Forelimb muscle (tissue), 1 donor: ENCODE measurements at regions not wholly inside any gene's neighbourhood (a gene's known extent, or its start where the extent isn't known, plus 50 kb on each side); places are given as distances from the start of the nearest gene placed in this dataset.

Experiments
- DNase-seq: peaks from one replicate; pipeline ENCODE4 v3.0.0-alpha.2; 2013; ENCODE audit warnings: low read depth

DNA sequence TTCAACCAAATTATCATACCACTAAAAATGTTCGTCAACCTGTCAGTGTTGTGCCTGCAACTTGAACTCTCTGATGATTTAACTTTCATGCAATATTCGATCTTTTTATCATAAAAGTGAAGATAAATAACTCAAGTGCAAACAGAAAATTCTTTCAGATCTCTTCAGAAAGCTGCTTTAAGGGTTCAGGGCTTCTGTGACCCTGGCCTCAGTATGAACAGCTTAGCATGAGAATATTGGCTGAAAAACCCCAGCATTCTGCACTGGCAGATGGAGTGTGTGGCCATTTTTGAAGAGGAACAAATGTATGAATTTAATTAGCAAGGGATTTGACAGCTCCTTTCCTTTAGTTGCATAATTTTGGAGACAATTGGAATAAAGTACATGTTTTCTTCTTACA lies 851.4 kb upstream of the SOX11 start:
- DNase-seq = no peak

DNA sequence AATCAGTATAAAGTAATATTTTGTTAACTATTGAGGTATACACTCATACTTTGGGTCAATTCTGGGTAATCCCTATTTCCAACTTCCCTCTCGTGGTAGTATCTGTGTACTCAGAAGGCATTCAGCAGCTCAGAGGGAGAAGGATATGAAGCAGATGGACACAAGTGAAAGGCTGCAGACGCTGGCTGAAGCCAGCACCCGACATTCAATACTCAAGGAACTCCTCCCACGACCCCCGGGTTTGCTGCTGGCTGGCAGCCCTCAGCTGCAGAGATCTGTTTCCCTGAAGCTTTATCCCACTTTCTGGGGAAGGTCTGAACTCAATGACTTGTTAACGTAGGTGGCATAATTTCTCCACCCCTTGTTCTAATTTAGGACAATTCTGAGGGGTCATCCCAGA lies 847.3 kb upstream of the SOX11 start:
- DNase-seq = no peak

DNA sequence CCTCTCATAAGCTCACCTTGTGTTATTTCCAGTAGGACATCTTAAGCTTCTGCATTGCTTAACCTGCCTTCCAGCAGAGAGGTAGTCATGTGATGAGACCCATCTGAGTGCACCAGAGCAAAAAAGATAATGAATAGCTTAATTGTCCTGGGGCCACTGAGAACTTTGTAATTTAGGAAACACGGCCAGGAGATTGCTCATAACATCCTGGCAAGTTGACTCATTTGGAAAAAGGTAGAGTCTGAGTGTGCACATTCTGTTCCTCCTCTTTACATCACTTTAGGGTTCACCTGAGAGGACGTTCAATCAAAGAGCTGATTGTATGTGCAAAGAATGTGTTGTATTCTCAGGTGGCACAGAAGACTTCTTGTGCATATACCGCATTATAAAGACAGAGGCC lies 830.2 kb upstream of the SOX11 start:
- DNase-seq = no peak

DNA sequence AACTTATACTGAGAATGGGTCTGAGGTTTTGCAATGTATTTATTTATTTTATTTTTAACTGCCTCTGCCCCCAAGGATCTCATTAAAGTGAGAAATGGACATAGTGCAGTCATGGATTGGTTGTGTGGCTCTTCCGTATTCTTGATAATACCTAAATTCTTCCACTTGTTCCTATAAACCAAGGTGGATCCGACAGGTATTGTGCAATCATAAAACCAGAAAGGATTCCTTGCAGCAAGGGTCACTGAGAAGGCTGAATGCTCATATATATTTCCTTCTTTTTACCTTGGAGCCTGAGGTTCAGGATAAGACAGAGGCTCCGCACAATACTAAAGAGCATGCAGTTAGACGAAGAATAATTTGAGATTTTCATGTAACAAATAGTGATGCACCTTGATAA lies 826.0 kb upstream of the SOX11 start:
- no peak for DNase-seq

DNA sequence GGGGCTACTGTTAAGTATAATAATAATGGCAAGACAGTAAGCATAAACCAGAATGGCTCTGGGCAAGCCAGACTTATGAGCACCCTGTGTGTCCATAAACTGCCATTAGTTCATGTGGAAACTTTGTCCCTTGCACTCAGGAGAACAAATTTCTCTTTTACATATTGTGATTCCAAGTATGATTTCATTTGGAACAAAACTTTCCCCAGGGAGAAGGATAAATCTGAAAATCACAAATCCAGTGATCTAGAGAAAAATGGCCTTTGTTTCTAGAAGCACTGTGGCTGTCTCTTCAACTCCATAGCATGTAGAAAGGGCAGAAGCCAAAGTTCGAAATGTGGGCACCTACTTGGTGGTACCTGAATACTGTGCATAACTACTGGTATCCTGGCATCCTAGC lies 823.7 kb upstream of the SOX11 start:
- no peak for DNase-seq

DNA sequence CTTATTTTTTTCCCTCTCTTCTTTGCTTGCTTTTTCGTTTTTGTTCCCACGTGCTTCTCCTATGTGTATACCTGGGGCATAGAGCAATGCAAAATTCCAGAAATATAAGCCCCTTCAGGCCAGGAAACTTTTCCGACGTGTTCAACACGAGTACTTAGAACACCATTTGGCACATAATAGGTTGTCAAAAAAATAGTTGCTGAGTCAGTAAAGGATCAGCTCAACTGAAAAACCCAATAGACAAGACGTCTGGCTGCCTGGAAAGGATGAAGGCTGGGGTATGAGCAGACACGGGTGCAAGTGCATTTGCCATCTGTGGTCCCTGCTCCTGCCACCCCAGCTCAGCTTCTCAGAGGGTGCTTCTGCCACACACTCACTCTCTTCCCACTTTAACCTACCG lies 823.0 kb upstream of the SOX11 start:
- DNase-seq = no peak

DNA sequence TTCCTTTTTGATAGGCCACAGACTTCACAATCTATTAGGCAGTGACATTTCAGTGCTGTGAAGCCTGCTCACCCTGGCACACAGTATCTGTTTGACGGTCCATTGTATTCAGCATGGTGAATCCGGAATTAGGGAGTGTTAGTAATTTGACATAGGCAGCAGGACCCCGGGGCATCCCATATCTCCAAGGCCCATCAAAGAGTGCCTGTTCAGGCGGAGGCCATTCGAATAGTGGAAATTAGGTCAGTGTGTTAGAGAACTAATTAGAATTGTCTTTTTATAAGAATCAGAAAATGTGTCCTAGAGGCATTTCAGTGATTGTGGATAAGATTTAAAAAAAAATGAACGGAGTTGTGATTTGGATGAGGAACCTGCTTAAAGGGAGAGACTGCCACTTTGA lies 818.8 kb upstream of the SOX11 start:
- DNase-seq = no peak

DNA sequence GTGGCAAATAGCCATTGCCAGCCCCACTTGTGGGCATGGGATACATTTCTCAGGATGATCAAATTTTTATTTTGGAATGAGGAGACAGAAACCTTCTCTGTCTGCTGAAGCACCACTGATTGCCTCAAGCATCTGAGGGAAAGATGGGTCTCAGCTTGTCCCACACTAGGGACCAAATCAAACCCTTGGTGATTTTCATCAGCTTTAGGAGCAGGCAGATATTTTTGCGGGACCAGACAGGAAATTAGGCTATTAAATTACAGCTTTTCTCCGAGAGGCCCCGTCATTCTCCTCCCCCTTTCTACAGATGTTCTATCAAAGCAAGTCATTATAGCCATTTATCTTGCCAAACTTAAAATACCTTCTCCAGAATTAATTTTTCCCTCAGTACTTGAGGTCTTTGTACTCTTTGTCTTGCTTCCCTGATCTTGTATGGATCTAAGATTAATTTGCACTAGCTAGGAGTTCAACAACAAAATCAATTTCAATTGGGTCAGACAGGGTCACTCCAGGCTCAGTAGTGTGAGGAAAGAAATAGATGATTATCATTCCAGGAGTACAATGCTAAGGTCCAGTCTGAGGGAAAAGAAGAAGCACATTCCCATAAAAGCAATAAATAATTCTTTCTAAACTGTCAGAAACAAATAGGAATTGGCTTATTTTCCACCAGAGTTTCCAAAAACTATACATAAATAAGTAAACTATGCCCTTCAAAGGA lies 818.1 kb upstream of the SOX11 start:
- no peak for DNase-seq

DNA sequence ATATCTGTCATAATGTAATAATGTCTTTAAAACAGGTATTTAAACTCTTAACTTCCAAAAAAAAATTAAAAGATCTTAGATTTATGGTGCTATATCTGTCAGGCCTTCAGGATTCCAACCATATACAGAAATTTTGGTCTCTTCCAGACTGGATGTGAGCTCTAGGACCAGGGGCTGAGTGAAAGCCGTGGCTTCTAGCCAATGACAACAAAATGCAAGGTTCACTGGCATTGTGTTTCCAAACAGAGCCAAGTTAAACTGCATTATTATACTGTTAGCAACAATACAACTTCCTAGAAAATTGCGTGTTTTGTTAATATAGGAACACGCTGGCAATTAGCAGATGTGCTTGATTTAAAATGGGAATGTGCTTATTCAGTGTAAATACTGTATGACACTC lies 809.8 kb upstream of the SOX11 start:
- no peak for DNase-seq

DNA sequence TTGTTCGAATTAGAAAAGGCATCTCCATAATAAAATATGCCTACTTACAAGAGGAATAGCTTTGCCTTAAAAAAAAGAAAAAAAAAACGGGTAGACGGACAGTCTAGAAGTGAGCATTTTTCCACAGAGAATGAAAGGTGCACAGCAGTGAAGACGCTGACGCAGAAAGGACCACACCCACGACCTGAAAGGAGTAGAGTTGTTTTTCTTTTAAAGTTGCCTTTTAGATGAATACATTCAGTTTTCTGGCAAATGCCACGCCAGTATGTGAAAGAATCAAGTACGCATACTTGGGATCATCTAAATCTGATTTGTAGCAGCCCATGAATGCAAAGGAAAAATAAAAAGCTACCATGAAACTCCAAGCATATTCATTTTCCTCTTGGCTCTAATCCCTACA lies 809.2 kb upstream of the SOX11 start:
- DNase-seq = no peak

DNA sequence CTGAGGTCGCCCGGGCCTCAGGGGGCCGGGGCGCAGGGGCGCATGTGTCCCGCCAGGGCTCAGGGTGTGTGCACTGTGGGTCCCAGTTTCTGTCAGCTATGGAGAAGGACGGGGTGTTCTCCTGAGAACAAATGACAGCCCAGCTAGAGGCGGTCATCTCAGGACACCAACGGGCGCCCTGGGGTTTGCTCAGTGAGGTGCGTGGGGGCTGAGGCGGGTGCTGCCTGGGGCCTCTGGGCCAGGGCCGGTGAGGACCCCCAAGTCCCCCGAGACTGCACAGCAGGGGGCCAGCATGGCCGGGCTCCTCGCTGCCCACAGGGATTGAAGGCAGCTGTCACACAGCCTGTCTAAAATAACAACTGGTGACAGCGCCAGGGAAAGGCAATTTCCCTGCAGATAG lies 808.8 kb upstream of the SOX11 start:
- DNase-seq = no peak

DNA sequence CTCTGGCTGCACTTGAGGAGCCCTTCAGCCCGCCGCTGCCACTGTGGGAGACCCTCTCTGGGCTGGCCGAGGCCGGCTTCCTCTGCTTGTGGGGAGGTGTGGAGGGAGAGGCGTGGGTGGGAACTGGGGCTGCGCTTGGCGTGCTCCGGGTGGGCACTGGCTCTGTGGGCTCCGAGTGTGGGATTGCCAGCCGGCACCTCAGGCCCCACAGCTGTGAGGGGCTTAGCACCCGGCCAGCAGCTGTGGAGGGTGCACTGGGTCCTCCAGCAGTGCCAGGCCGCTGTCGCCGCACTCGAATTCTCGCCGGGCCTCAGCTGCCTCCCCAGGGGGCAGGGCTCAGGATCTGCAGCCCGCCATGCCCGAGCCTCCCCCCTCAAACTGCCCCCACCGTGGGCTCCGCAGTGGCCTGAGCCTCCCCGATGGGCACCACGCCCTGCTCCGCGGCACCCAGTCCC lies 808.0 kb upstream of the SOX11 start:
- no peak for DNase-seq

DNA sequence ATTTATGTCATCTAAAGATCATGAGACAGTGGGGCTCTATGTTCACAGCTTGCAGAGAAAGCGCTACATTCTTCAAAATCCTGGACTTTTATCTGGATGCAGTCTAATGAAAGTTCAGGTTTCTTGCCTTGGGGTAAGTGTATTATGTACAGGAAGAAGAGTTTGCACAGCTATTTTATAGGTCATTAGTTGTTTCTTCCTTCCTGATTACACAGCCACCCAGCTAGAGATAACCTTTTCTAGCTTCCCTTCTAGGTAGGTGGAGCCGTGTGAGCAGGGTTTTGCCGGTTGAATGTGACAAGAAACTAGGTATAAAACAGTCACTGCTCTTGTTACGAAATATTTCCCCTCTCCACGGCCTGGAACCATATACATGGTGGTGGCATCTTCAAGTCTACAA lies 800.8 kb upstream of the SOX11 start:
- no peak for DNase-seq

DNA sequence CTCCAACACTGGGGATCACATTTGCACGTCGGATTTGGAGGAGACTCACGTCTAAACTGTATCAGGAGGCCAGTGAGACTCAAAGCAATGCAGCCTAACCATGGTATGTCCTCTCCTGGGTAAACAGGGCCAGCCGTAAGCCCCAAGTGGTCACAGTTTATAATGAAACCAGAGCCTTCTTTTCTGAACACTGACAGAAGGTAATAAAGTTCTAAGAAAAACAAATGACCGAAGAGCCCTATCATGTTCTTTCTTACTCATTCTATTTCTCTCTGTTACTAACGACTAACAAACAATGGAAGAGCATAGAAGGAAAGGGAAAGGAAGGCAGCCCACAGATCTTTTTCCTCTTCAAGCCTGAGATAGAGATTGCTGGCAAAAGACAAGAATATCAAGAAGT lies 796.8 kb upstream of the SOX11 start:
- no peak for DNase-seq

DNA sequence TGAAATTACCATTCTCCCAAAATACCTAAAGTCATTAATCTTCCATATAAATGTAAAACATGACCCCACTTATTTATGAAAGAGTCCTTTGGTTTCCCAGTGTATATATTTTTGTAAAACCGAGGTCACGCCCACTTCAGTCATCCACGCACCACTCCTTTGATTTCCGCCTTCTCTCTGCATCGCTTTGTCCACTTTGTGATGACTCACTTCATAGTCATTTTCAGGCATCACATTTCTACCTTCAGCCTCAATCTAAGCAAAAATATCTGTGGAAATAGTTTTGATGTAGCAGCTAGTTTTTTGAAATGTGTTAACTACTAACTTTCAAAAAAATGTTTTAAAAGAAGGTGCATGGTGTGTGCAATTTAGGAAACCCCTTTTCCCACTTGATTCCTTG lies 793.5 kb upstream of the SOX11 start:
- no peak for DNase-seq

DNA sequence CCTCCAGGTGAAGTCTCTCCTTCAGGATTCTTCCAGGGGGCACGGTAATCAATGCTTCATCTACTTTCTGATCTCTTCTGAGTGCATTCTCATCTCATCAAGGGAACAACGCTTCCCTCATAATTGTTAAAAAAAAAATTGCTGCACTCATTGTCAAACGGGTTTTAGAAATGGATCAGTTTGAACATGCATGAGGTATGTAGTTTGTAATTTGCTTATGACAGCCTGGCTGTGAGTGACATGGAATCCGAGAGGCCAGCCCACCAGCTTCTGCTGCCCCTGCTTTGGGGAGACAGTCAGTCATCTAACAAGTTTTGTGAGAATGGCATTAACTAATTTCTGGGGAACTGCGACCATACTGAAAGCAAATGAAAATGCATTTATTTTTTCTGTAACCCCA lies 791.9 kb upstream of the SOX11 start:
- no peak for DNase-seq

DNA sequence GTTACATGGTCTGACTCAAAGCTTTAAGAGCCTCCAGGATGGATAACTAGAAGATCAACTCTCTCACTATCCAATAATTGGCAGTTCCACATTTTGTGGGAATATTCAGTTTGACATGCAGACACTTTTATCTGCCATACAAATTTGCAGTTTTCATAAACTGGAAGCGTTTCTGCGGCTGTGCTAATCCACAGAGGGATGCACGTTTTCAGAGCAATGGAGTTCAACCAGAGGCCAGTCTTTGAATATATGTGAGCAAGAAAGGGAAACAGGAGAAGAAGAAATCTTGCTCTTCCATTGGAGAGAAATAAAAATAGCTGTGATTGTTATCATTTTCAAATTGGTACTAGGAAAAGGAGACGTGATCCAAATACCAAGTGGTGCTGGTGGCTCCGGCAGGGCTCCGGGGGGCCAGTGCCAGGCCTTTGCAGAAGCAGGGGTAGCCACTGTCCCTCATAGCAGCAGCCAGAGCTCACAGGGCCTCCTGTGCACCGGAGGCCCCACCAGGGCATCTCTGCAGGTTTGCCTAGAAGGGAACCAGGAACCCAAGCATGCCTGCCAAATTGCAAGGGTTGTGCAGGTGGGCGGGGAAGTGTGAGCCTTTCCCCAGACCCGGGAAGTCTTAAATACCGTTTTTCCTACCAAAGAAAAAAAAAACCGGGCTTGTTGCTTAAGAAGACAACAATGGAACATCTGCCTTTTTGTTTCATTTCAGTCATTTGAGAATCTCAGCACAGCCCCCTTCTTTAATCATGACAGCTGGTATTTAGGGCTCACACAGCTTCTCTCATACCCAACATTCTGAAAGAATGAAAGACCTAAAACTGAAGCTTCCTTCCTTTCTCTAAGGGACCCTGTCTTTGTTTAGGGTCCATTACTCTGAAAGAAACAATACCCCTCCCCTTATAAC lies 791.1 kb upstream of the SOX11 start:
- no peak for DNase-seq

DNA sequence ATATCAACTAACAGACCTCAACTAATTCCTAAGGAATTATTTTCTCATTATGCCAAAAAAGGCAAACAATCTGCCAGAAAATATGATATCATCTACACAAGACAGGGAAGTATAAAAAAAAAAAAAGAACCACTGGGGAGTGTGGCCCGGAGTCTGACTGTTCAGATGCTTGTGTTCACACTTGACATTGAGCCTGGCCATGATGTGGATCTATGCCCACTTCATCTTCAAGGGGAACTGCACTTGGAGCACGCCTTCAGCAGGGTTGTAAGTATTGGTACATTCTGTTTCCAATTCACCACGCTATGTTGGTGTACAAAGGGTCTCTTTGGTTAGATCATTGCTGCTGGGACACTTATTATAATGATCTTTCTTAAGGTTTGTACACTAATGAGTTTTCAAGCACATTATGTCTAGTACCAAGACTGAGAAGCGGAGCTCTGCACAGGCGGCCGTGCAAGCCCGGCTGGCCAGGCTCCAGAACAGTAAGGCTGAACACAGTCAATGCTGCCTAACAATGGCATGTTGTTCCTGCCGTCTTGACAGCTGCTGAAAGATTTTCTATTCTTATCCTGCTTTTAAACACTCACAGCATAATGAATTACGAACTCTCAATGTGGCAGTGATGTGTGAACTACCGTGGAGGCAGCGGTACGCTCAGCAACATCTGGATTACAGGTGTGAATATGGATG lies 788.4 kb upstream of the SOX11 start:
- no peak for DNase-seq

DNA sequence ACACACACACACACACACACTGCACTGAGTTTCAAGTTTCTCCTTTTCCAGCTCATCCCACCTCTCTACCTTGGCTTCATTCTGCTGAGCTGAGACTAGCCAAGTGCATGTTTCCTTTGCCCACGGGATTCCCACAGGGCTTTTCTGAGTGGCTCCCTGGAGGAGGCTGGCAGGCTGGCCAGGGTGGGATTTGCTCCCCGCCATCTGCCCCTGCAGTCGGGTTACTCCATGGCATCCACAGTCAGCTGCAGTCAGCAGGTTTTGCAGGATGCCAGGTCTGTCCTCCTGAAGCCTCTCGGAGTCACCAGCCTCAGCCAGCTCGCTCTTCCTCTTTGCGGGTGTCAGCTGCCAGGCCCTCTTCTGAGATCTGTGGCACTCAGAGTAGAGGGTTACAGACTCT lies 783.7 kb upstream of the SOX11 start:
- no peak for DNase-seq

DNA sequence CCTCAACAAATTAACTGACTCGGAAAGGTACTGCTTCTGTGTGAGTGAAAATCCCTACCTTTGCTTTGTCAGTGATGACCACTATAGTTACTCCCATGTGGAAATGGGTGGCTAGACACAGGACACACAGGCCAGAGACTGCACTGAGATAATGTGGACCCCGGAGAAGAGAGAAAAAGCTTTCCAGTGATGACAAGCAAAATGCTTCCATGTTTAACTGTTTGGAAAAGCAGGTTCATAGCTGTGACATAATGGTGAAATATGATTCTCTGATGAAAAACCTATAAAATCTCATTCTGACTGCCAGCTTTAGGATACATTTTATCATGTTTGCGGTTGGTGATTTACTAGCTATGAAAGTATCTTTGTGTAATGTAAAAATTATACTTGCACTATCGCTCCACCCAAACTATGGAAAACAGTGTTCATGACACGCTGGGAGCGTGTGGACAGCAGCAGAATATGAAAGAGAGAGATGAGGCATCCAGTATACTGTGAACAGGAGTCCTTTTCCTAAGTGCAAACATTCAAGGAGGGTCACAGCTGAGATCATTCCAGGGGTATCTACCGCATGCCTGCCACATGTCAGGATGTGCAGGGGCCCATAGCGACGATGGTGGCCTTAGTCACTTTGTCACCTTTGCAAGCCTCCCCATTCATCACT lies 782.7 kb upstream of the SOX11 start:
- DNase-seq = no peak

DNA sequence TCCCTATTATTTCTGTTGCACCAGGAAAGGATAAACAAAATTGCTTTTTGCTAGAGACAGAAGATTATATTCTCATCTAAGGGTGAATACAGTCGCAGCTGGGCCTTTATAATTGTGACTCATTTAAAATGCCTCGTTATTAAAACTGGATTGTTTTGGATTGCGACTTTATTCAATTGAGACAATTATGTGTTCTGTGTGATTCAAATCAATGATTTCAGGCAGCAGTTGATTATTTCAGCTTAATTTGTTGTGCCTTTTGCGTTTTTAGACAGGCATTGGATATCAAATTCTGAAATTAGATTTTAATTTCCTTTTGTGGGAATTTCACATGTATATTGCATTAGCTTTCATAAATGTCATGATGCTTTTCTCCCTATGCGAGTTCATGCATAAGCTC lies 778.1 kb upstream of the SOX11 start:
- DNase-seq = no peak

DNA sequence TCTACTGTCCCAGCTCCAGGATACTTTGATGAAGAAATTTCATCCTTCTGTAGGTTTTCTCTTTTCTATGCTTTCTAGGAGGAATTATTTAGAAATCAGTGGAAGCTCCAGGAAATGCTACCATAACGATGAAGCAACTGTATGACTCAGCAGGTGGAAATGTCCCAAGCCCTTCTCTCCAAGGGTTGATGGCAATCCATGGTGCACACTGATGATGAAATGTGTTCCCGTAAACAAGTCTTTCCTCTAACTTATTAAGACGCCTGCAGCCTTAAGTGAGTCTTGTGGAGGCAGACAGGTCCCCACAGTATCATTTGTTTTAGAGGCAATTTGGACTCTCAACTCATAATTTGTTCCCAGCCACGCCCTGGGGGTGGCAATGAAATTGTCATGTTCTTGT lies 777.6 kb upstream of the SOX11 start:
- DNase-seq = no peak
